Activated naive CD8-positive, alpha-beta T cell (primary cell): ENCODE measurements at regions not wholly inside any gene's neighbourhood (a gene's known extent, or its start where the extent isn't known, plus 50 kb on each side); places are given as distances from the start of the nearest gene placed in this dataset.
"Not testable (repeated sequence)": the region's sequence is repeated elsewhere in the genome, so short reads cannot be mapped to it uniquely, and the experiment has no call there.

Source experiments
- H3K27ac Mint-ChIP-seq: one replicate; pipeline ENCODE4 v1.8.0; 2021; ENCODE audit warnings: mixed read lengths
- H3K27me3 Mint-ChIP-seq: one replicate; pipeline ENCODE4 v1.8.0; 2021; ENCODE audit warnings: mixed read lengths
- H3K36me3 Mint-ChIP-seq: one replicate; pipeline ENCODE4 v1.8.0; 2021; ENCODE audit warnings: mixed read lengths
- H3K4me1 Mint-ChIP-seq: one replicate; pipeline ENCODE4 v1.8.0; 2021; ENCODE audit warnings: low read depth, mixed read lengths
- H3K4me3 Mint-ChIP-seq: one replicate; pipeline ENCODE4 v1.8.0; 2021; ENCODE audit warnings: mild to moderate bottlenecking, mixed read lengths
- H3K9me3 Mint-ChIP-seq: one replicate; pipeline ENCODE4 v1.8.0; 2021; ENCODE audit warnings: low read depth, mixed read lengths

GRCh38 chr21:28699596-28700259 lies 292.9 kb downstream of the LTN1 start:
- H3K4me3 Mint-ChIP-seq, result no peak overlapping the region

GRCh38 chr21:28699186-28699585 lies 293.5 kb downstream of the LTN1 start:
- Mint-ChIP-seq H3K9me3 (peaks cover 14% of the 10 kb centered on the region), H3K4me3 (no peak overlapping the region), H3K36me3 (peaks cover 35% of the 10 kb centered on the region), H3K27ac (no peak overlapping the region), H3K27me3 (no peaks in the 10 kb centered on the region), H3K4me1 (no peaks in the 10 kb centered on the region)

More at GRCh38 chr21:28699596-28700259, 292.9 kb downstream of the LTN1 start:
- Mint-ChIP-seq H3K4me1 (no peaks in the 10 kb centered on the region), H3K36me3 (peaks cover 32% of the 10 kb centered on the region), H3K9me3 (peaks cover 14% of the 10 kb centered on the region), H3K27me3 (no peaks in the 10 kb centered on the region), H3K27ac (no peak overlapping the region)

DNA sequence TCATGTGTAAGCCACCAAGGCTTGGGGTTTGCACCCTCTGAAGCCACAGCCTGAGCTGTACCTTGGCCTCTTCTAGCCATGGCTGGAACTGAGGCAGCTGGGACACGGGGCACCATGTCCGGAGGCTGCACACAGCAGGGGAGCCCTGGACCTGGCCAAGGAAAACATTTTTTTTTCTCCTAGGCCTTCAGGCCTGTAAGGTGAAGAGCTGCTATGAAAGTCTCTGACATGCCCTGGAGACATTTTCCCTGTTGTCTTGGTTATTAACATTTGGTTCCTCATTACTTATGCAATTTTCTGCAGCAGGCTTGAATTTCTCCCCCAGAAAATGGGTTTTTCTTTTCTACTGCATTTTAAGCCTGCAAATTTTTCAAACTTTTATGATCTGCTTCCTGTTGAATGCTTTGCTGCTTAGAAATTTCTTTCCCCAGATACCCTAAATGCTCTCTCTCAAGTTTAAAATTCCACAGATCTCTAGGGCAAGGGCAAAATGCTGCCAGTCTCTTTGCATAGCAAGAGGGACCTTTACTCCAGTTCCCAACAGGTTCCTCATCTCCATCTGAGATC lies 295.8 kb downstream of the LTN1 start:
- Mint-ChIP-seq H3K9me3 (no peaks in the 10 kb centered on the region), H3K4me1 (no peaks in the 10 kb centered on the region), H3K36me3 (peaks cover 26% of the 10 kb centered on the region), H3K27ac (no peak overlapping the region), H3K27me3 (no peaks in the 10 kb centered on the region), H3K4me3 (no peak overlapping the region)

DNA sequence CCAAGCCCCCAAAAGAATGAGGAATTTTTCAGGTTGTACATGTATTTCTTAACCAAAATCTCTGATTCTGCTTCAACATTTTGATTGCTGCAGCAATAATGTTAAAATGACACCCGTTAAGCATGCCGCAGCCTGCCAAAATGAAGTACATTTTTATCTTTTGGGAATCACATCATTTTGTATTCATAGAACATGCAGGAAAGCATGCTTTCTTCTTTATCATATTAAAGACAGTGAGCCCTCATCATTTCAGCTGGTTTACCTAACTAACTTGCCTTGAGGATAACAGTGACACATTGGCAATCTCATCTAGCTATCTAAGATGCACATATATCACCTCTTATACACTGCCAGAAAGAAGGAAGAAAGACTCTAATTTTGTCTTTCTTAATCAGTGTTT lies 299.2 kb downstream of the LTN1 start:
- H3K4me3 Mint-ChIP-seq, result no peak overlapping the region
- H3K4me1 Mint-ChIP-seq, result no peaks in the 10 kb centered on the region
- no peaks in the 10 kb centered on the region for H3K9me3 Mint-ChIP-seq
- H3K36me3 Mint-ChIP-seq, result peaks cover 27% of the 10 kb centered on the region
- no peaks in the 10 kb centered on the region for H3K27me3 Mint-ChIP-seq
- no peak overlapping the region for H3K27ac Mint-ChIP-seq

DNA sequence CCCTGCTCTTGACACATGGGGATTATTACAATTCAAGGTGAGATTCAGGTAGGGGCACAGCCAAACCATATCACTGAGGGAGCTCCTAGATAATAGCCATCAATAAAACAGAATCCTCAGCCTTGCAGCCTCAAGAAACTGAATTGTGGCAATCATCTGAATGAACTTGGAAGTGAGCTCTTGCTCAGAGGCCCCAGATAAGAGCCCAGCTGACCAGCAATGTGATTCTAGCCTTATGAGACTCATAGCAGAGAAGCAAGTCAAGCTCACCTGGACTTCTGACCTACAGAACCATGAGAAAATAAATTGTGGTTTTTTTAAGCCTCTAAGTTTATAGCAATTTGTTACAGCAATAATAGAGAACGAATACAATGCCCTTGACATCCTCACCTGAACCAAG lies 302.5 kb downstream of the LTN1 start:
- H3K27ac Mint-ChIP-seq, result no peak overlapping the region
- no peak overlapping the region for H3K4me3 Mint-ChIP-seq
- no peaks in the 10 kb centered on the region for H3K9me3 Mint-ChIP-seq
- no peaks in the 10 kb centered on the region for H3K4me1 Mint-ChIP-seq
- peaks cover 15% of the 10 kb centered on the region for H3K36me3 Mint-ChIP-seq
- H3K27me3 Mint-ChIP-seq, result no peaks in the 10 kb centered on the region

DNA sequence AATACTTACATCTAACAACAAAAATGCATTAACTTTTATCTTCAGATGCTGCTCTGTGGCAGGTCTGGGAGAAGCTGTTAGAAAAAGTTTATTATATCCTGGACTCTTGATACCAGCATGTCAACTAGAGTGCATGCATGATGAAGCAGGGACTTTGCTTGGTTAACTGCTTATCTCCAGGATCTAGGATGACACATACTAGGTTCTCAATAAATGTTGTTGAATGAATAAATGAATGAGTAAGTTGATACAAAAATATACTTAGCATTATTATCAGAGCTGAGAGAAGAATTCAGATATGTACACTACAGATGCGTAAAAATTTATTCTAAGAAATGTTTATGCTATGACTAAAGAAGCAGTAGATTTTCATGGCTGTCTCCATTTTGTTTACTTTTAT lies 304.3 kb downstream of the LTN1 start:
- H3K9me3 Mint-ChIP-seq, result no peaks in the 10 kb centered on the region
- no peak overlapping the region for H3K27ac Mint-ChIP-seq
- no peak overlapping the region for H3K4me3 Mint-ChIP-seq
- peaks cover 14% of the 10 kb centered on the region for H3K36me3 Mint-ChIP-seq
- H3K27me3 Mint-ChIP-seq, result no peaks in the 10 kb centered on the region
- H3K4me1 Mint-ChIP-seq, result no peaks in the 10 kb centered on the region

- no peaks in the 10 kb centered on the region for H3K27me3 Mint-ChIP-seq
- H3K9me3 Mint-ChIP-seq, result no peaks in the 10 kb centered on the region
- H3K4me1 Mint-ChIP-seq, result no peaks in the 10 kb centered on the region
- H3K27ac Mint-ChIP-seq, result no peak overlapping the region
- peaks cover 12% of the 10 kb centered on the region for H3K36me3 Mint-ChIP-seq
- no peak overlapping the region for H3K4me3 Mint-ChIP-seq
Observed at GRCh38 chr21:28687586-28687985, 305.1 kb downstream of the LTN1 start.

GRCh38 chr21:28683982-28684752 lies 308.5 kb downstream of the LTN1 start:
- H3K27ac Mint-ChIP-seq, result no peak overlapping the region

GRCh38 chr21:28682884-28683283 lies 309.8 kb downstream of the LTN1 start:
- peaks cover 14% of the 10 kb centered on the region for H3K36me3 Mint-ChIP-seq
- H3K9me3 Mint-ChIP-seq, H3K27ac Mint-ChIP-seq, H3K4me3 Mint-ChIP-seq, H3K4me1 Mint-ChIP-seq, H3K27me3 Mint-ChIP-seq: not testable (repeated sequence)

More at GRCh38 chr21:28683982-28684752, 308.5 kb downstream of the LTN1 start:
- Mint-ChIP-seq H3K36me3 (peaks cover 6% of the 10 kb centered on the region), H3K4me3 (no peak overlapping the region), H3K27me3 (no peaks in the 10 kb centered on the region), H3K4me1 (no peaks in the 10 kb centered on the region), H3K9me3 (no peaks in the 10 kb centered on the region)

- not testable (repeated sequence) for H3K27me3 Mint-ChIP-seq, H3K27ac Mint-ChIP-seq, H3K4me1 Mint-ChIP-seq, H3K4me3 Mint-ChIP-seq, H3K9me3 Mint-ChIP-seq
- H3K36me3 Mint-ChIP-seq, result peaks cover 10% of the 10 kb centered on the region
Observed at GRCh38 chr21:28677096-28677495, 315.6 kb downstream of the LTN1 start.

GRCh38 chr21:28675331-28676041 lies 317.2 kb downstream of the LTN1 start:
- H3K27ac Mint-ChIP-seq, result no peak overlapping the region
- H3K9me3 Mint-ChIP-seq, result peaks cover 4% of the 10 kb centered on the region
- no peaks in the 10 kb centered on the region for H3K4me1 Mint-ChIP-seq
- peaks cover 17% of the 10 kb centered on the region for H3K36me3 Mint-ChIP-seq
- H3K4me3 Mint-ChIP-seq, result no peak overlapping the region
- H3K27me3 Mint-ChIP-seq, result no peaks in the 10 kb centered on the region

- H3K4me1 Mint-ChIP-seq, result no peaks in the 10 kb centered on the region
- peaks cover 20% of the 10 kb centered on the region for H3K36me3 Mint-ChIP-seq
- H3K27ac Mint-ChIP-seq, result no peak overlapping the region
- H3K4me3 Mint-ChIP-seq, result no peak overlapping the region
- H3K27me3 Mint-ChIP-seq, result no peaks in the 10 kb centered on the region
- H3K9me3 Mint-ChIP-seq, result peaks cover 4% of the 10 kb centered on the region
Observed at GRCh38 chr21:28674763-28675162, 317.9 kb downstream of the LTN1 start.

DNA sequence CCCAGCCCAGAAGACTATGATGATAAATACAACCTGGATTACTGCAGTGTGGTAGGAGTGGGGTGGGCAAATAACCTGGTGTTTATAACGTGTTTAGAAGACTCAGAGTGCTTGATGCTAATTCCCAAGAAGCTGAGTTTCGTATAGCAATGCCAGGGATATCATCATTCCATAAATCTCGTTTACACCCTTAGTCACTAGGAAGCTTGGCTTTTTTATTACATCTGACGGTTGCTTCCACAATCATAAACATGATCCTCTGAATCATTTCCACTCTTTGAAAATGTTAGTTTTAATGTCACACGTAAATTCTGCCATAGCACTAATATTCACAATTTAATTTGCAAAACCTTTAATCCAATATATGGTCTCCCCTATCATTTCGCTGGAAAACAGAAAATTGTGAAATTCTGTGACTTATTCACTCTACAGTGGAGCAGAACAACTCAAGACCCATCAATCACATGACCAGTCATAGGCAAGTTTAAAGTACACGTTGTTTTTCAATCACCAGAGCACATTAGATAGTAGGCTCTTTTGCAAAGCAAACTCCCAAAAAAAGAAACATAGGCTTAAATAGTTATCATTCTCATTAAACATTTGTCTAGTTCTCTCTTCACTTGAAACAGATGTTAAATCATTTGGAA lies 321.0 kb downstream of the LTN1 start:
- no peaks in the 10 kb centered on the region for H3K4me1 Mint-ChIP-seq

GRCh38 chr21:28669971-28670653 lies 322.6 kb downstream of the LTN1 start:
- Mint-ChIP-seq H3K4me1 (no peaks in the 10 kb centered on the region), H3K27ac (no peak overlapping the region), H3K27me3 (no peaks in the 10 kb centered on the region), H3K36me3 (peaks cover 19% of the 10 kb centered on the region), H3K4me3 (no peak overlapping the region), H3K9me3 (no peaks in the 10 kb centered on the region)

More for the DNA sequence above, 321.0 kb downstream of the LTN1 start:
- H3K4me3 Mint-ChIP-seq, result no peak overlapping the region
- H3K27me3 Mint-ChIP-seq, result no peaks in the 10 kb centered on the region
- H3K27ac Mint-ChIP-seq, result no peak overlapping the region
- H3K9me3 Mint-ChIP-seq, result no peaks in the 10 kb centered on the region
- H3K36me3 Mint-ChIP-seq, result peaks cover 17% of the 10 kb centered on the region
